ENCODE measurements at regions not wholly inside any gene's neighbourhood (a gene's known extent, or its start where the extent isn't known, plus 50 kb on each side); places are given as distances from the start of the nearest gene placed in this dataset.

DNA sequence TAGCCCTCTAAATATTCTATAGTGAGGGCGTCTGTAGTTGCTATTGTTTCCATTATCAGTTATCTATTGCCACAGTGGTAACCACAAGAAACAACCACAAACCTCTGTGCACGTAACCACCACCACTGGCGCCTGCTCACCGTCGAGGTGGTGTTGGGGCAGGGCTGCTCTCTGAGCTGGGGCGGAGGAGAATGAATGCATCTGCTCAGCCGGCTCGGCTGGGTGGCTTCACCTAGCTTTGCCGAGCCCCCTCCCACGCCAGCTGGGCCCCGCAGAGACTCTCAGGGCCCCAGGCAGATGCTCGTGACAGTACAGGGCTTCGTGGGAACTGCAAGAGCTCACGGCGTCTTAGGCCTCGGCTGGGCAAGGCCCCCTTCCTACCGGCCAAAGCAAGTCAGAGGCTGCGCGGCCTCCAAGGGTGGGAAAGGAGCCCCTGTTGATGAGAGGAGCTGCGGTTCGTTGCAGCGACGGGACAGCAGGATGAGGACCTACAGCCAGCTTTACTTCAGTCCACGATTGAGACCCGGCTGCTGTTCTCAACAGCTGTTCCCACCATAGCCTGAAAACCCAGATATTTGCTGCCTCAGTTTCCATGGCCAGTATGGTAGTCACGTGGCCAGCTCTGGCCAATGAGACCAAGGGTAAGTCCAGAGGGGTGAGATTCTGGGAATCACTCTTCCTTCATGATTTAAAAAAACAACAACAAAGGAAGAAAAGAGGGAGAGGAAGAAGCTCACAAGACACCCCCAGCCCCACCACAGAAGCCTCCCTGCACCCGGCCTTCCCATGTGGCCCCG is 120.2 kb upstream of the AFDN start:
- TF ChIP-seq, protein P1, sequence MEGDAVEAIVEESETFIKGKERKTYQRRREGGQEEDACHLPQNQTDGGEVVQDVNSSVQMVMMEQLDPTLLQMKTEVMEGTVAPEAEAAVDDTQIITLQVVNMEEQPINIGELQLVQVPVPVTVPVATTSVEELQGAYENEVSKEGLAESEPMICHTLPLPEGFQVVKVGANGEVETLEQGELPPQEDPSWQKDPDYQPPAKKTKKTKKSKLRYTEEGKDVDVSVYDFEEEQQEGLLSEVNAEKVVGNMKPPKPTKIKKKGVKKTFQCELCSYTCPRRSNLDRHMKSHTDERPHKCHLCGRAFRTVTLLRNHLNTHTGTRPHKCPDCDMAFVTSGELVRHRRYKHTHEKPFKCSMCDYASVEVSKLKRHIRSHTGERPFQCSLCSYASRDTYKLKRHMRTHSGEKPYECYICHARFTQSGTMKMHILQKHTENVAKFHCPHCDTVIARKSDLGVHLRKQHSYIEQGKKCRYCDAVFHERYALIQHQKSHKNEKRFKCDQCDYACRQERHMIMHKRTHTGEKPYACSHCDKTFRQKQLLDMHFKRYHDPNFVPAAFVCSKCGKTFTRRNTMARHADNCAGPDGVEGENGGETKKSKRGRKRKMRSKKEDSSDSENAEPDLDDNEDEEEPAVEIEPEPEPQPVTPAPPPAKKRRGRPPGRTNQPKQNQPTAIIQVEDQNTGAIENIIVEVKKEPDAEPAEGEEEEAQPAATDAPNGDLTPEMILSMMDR (IDR thresholded peaks at IDR 0.05; ENCODE audit: low read depth, low read length): no peak
- TF ChIP-seq POLR2A (IDR thresholded peaks at IDR 0.05; ENCODE audit: extremely low read depth, insufficient read length) (no peak), MYC (IDR thresholded peaks at IDR 0.05; ENCODE audit: low read depth, low read length) (no peak)
- TF ChIP-seq, protein P2, sequence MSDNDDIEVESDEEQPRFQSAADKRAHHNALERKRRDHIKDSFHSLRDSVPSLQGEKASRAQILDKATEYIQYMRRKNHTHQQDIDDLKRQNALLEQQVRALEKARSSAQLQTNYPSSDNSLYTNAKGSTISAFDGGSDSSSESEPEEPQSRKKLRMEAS (IDR thresholded peaks at IDR 0.05; ENCODE audit: low read depth, low read length): no peak
